SU-DHL-6 (cell line): ENCODE measurements at regions not wholly inside any gene's neighbourhood (a gene's known extent, or its start where the extent isn't known, plus 50 kb on each side); places are given as distances from the start of the nearest gene placed in this dataset.

Source experiments
- H2AFZ ChIP-seq: fragments of 200-600 bp; sonication (generic); 2 replicates; pipeline ENCODE4 v1.6.1; 2014; ENCODE audit warnings: low read depth, mild to moderate bottlenecking, moderate library complexity, mixed read lengths, antibody characterized with exemption, low read length; ENCODE audit not compliant: severe bottlenecking
- H3F3A ChIP-seq: fragments of 200-600 bp; shearing (Covaris generic); 2 replicates; pipeline ENCODE4 v1.6.0; 2016; ENCODE audit warnings: antibody characterized with exemption, mild to moderate bottlenecking; ENCODE audit not compliant: insufficient read depth
- H3K27ac ChIP-seq: fragments of 200-600 bp; sonication (generic); 2 replicates; pipeline ENCODE4 v1.5.1; 2016; ENCODE audit warnings: low read depth, mild to moderate bottlenecking, low read length, moderate library complexity, mixed read lengths
- H3K27me3 ChIP-seq: fragments of 200-600 bp; sonication (generic), shearing (Covaris generic); 2 replicates; pipeline ENCODE4 v1.6.0; 2014; ENCODE audit warnings: mild to moderate bottlenecking, low read length
- H3K36me3 ChIP-seq: fragments of 200-600 bp; sonication (generic); 2 replicates; pipeline ENCODE4 v1.6.1; 2014; ENCODE audit warnings: mild to moderate bottlenecking, low read length, mixed read lengths
- H3K4me2 ChIP-seq: fragments of 300-600, 200-600 bp; shearing (Covaris generic), sonication (generic); 2 replicates; pipeline ENCODE4 v1.6.0; 2014; ENCODE audit warnings: low read length, low read depth, mild to moderate bottlenecking; ENCODE audit not compliant: poor library complexity, severe bottlenecking
- H3K4me3 ChIP-seq: fragments of 200-600 bp; sonication (generic); 2 replicates; pipeline ENCODE4 v1.5.1; 2014; ENCODE audit warnings: antibody characterized with exemption, low read length, mild to moderate bottlenecking, mixed read lengths; ENCODE audit not compliant: insufficient read depth, poor library complexity, severe bottlenecking
- H3K79me2 ChIP-seq: fragments of 200-600 bp; sonication (generic); 2 replicates; pipeline ENCODE4 v1.6.1; 2014; ENCODE audit warnings: mild to moderate bottlenecking, low read length, moderate library complexity; ENCODE audit not compliant: insufficient read depth
- H3K9ac ChIP-seq: fragments of 200-600 bp; sonication (generic); 2 replicates; pipeline ENCODE4 v1.7.0; 2014; ENCODE audit warnings: mild to moderate bottlenecking, low read length
- H3K9me2 ChIP-seq: fragments of 200-600 bp; sonication (generic); replicated peaks from 2 replicates; pipeline ENCODE4 v1.6.1; 2014; ENCODE audit warnings: low read length; ENCODE audit not compliant: insufficient read depth
- H3K9me3 ChIP-seq: fragments of 200-600 bp; sonication (generic); 2 replicates; pipeline ENCODE4 v1.6.1; 2014; ENCODE audit warnings: low read length, mixed read lengths; ENCODE audit not compliant: insufficient read depth
- H4K20me1 ChIP-seq: fragments of 200-600 bp; sonication (generic); 2 replicates; pipeline ENCODE4 v1.6.1; 2014; ENCODE audit warnings: low read depth, mild to moderate bottlenecking, antibody characterized with exemption, low read length, moderate library complexity, mixed read lengths
- EZH2phosphoT487 ChIP-seq: fragments of 200-600 bp; sonication (generic), shearing (Covaris generic); conservative IDR thresholded peaks from 2 replicates; pipeline ENCODE4 v1.6.1; 2018; ENCODE audit warnings: mild to moderate bottlenecking, antibody characterized with exemption, low read length, moderate library complexity, mixed read lengths
- TF ChIP-seq, protein P1 (sequence below): fragments of 200-600 bp; sonication (generic); IDR thresholded peaks from one replicate; pipeline ENCODE4 v1.5.1; 2017; ENCODE audit warnings: antibody characterized with exemption, mild to moderate bottlenecking, low read length, moderate library complexity; ENCODE audit not compliant: insufficient read depth, poor library complexity, severe bottlenecking

DNA sequence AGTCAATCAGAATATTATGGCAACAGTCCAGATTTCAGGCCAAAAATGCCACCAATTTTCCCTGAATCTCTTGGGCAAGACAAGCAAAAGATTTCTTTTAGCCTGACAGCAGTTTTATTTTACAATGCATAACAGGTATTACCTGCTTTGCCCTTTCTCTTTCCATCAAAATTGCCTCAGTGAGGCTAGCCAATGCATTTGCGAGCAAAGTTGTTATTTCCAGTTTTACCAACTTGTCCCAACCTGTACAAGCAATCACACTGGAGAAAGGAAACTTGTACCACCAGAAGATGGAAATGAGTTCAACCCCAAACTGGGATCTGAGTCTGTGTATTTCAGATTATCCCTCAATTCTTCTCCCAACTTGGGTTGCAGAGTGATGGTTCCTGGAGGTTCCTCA lies 279.9 kb upstream of the CDYL start:
- Histone ChIP-seq H3K4me3 (no peak overlapping the region), H3K4me2 (no peak overlapping the region), H2AFZ (no peak overlapping the region), H3K27ac (no peak overlapping the region), H4K20me1 (no peaks in the 10 kb centered on the region), H3K9me3 (no peaks in the 10 kb centered on the region), H3K9me2 (no peaks in the 10 kb centered on the region), H3K79me2 (no peaks in the 10 kb centered on the region), H3K36me3 (no peaks in the 10 kb centered on the region), H3K9ac (no peak overlapping the region), H3K27me3 (no peaks in the 10 kb centered on the region), H3F3A (no peaks in the 10 kb centered on the region)
- no peak for TF ChIP-seq EZH2phosphoT487
- TF ChIP-seq, protein P1, sequence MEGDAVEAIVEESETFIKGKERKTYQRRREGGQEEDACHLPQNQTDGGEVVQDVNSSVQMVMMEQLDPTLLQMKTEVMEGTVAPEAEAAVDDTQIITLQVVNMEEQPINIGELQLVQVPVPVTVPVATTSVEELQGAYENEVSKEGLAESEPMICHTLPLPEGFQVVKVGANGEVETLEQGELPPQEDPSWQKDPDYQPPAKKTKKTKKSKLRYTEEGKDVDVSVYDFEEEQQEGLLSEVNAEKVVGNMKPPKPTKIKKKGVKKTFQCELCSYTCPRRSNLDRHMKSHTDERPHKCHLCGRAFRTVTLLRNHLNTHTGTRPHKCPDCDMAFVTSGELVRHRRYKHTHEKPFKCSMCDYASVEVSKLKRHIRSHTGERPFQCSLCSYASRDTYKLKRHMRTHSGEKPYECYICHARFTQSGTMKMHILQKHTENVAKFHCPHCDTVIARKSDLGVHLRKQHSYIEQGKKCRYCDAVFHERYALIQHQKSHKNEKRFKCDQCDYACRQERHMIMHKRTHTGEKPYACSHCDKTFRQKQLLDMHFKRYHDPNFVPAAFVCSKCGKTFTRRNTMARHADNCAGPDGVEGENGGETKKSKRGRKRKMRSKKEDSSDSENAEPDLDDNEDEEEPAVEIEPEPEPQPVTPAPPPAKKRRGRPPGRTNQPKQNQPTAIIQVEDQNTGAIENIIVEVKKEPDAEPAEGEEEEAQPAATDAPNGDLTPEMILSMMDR = no peak

DNA sequence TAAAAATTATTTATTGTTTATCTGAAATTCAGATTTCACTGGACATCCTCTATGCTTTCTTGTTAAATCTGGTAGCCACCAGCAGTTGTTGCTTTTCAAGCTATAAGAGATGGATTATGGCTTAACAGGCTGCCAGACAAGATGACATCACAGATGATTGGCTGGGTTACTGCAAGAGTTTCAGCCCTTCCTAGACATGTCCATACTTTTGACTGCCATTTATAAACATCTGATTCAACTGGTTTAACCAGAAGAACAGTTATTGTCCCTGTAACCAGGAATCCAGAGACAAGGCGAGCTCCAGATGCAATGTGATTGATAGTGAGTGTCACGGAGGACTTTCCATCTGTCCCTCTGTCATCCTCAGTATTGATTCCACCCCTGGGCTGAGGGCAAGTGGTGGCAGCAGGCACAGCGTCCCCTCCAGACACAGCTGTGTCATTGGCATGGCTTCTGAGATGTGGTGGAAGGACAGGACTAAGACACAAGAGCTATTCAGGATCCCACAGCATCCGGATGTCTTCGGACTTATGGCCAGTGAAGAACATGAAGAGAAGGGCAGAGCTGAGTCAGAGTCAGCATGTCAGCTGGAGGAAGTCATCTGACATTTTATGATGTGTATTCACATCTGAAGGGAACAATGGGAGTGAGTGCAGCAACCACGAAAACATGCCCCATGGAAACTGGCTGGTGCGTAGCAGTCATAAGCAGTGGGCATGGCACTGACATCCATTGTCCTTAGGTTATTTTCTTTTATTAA lies 284.5 kb upstream of the CDYL start:
- H3K27ac ChIP-seq = no peak overlapping the region
- no peak overlapping the region for H2AFZ ChIP-seq
- peaks cover 12% of the 10 kb centered on the region; the same call in 1 of the 2 replicates for H3K9me3 ChIP-seq
- H3K79me2 ChIP-seq = no peaks in the 10 kb centered on the region
- H3K9me2 ChIP-seq = no peaks in the 10 kb centered on the region
- H3K4me2 ChIP-seq = no peak overlapping the region
- H4K20me1 ChIP-seq = no peaks in the 10 kb centered on the region
- TF ChIP-seq EZH2phosphoT487 = no peak
- TF ChIP-seq, protein P1 = no peak
- H3K4me3 ChIP-seq = no peak overlapping the region
- H3K27me3 ChIP-seq = no peaks in the 10 kb centered on the region
- no peak overlapping the region for H3K9ac ChIP-seq
- H3F3A ChIP-seq = no peaks in the 10 kb centered on the region
- H3K36me3 ChIP-seq = no peaks in the 10 kb centered on the region

DNA sequence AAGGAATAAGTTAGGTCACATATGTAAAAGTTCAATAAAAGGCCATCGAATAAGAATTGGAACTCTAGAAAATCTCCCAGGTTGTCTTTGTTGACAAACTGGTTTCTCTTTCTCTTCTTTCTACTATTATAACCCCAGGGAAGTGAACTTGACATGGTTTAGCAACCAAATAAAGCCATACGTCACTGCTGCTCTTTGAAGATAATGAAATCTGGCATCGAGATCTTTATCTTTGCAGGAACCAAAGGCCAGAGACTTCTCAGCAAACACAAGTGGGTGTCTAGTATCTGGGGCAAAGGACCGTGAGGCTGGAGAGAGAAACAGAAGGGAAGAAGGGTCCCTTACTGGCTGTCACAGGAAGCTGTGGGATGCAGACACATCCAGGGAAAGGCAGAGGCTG lies 286.7 kb upstream of the CDYL start:
- H3K27ac ChIP-seq = no peak overlapping the region
- TF ChIP-seq EZH2phosphoT487 = no peak
- TF ChIP-seq, protein P1 = no peak

More for the DNA sequence above, 286.7 kb upstream of the CDYL start:
- Histone ChIP-seq H3K9me3 (peaks cover 12% of the 10 kb centered on the region; the same call in 1 of the 2 replicates), H4K20me1 (no peaks in the 10 kb centered on the region), H2AFZ (no peak overlapping the region), H3K27me3 (no peaks in the 10 kb centered on the region), H3K9me2 (no peaks in the 10 kb centered on the region), H3K36me3 (no peaks in the 10 kb centered on the region), H3K4me3 (no peak overlapping the region), H3K79me2 (no peaks in the 10 kb centered on the region), H3F3A (no peaks in the 10 kb centered on the region), H3K9ac (no peak overlapping the region), H3K4me2 (no peak overlapping the region)
